ENCODE measurements at regions not wholly inside any gene's neighbourhood (a gene's known extent, or its start where the extent isn't known, plus 50 kb on each side); places are given as distances from the start of the nearest gene placed in this dataset.

DNA sequence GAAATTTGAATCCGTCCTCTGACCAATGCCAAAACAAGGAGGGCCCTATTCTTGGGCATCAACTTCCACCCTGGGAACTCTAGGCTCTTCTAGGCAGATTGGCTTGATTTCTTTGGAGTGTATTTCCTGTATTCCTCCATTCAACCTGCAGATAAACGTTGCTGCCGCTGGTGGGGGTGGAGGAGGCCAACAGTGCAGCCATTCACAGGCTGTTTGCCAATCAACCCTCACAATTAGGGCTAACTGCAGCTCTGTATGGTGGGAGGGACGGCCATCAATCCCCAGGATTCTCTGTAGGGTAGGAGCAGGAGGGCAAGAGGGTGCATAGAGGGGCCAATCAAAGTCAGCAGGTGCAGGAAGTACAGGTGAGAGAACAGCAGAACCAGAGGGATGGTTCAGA, 273.1 kb upstream of the PROX1 start:
- H3K4me1 ChIP-seq (ENCODE audit: insufficient read depth, low read length), result no peaks in the 10 kb centered on the region
- H3K36me3 ChIP-seq (ENCODE audit: insufficient read depth, low read length), result no peaks in the 10 kb centered on the region
- H3K9me3 ChIP-seq (ENCODE audit: low read length), result no peaks in the 10 kb centered on the region
- no peak overlapping the region for H3K4me3 ChIP-seq (ENCODE audit: low read length)
- no peaks in the 10 kb centered on the region for H3K27me3 ChIP-seq (ENCODE audit: insufficient read depth, low read length)
- no peak overlapping the region for H2AFZ ChIP-seq (ENCODE audit: low read depth, low read length)

DNA sequence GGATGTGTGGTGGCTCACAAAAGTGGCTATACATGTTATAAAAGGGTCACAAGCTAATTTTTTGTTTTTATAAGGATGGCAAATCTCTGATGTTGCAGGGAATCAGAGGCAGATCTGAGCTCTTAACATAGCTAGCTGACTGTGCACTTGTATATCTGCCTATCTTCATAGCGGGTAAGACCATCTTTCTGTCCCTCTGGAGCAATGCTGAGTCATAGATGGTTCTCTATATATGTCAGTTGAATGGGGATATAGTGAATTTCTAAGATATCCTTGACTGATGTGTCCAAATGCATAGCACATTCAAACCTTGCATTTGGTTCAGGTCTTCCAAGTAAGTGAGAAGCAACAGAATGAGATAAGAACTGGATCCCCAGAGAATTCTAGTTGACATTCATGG, 272.6 kb upstream of the PROX1 start:
- H3K4me1 ChIP-seq (ENCODE audit: insufficient read depth, low read length), result no peaks in the 10 kb centered on the region
- H3K9me3 ChIP-seq (ENCODE audit: low read length), result no peaks in the 10 kb centered on the region
- H3K36me3 ChIP-seq (ENCODE audit: insufficient read depth, low read length), result no peaks in the 10 kb centered on the region
- H3K4me3 ChIP-seq (ENCODE audit: low read length), result no peak overlapping the region
- H3K27me3 ChIP-seq (ENCODE audit: insufficient read depth, low read length), result no peaks in the 10 kb centered on the region
- H2AFZ ChIP-seq (ENCODE audit: low read depth, low read length), result no peak overlapping the region

DNA sequence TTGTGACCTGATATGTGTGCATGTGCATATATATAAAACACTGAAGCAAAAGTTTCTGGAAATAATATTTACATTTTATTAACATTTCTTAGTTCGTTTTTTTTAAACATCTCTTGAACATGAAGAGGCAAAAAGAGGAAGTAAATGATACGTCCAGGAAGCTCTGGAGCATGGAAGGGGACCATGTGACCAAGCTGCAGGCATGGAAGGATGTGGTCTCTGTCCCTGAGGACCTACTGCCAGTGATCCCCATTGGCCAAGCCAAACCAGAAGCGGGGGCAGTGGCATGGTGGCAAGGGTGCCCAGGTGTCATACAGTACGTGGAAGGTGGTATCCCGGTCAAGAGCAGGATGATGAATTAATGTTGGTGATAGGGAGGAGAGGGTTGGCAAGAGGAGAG, 268.3 kb upstream of the PROX1 start:
- H3K36me3 ChIP-seq (ENCODE audit: insufficient read depth, low read length), result no peaks in the 10 kb centered on the region
- no peak overlapping the region for H2AFZ ChIP-seq (ENCODE audit: low read depth, low read length)
- no peak overlapping the region for H3K4me3 ChIP-seq (ENCODE audit: low read length)
- H3K9me3 ChIP-seq (ENCODE audit: low read length), result no peaks in the 10 kb centered on the region
- no peaks in the 10 kb centered on the region for H3K27me3 ChIP-seq (ENCODE audit: insufficient read depth, low read length)
- no peaks in the 10 kb centered on the region for H3K4me1 ChIP-seq (ENCODE audit: insufficient read depth, low read length)

DNA sequence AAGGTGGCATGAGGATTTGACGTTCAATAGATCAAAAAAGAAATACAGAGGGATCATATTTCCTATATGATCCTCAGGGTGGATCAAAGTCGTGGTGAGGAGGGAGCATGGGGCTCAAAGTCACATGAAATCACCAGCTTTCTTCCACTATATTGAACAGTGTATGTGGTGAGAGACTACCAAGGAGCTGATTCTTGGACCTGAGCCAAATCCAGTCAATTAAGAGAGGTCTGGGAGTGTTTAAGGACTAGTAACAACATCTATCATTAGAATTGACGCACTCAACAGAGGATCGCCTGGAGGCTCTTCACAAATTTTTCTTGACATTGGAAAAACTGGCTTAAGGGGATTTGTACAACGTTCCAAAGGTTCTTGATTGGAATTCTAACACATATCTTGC, 267.7 kb upstream of the PROX1 start:
- no peak overlapping the region for H3K4me3 ChIP-seq (ENCODE audit: low read length)
- no peaks in the 10 kb centered on the region for H3K9me3 ChIP-seq (ENCODE audit: low read length)
- no peak overlapping the region for H2AFZ ChIP-seq (ENCODE audit: low read depth, low read length)
- no peaks in the 10 kb centered on the region for H3K27me3 ChIP-seq (ENCODE audit: insufficient read depth, low read length)
- H3K4me1 ChIP-seq (ENCODE audit: insufficient read depth, low read length), result no peaks in the 10 kb centered on the region
- H3K36me3 ChIP-seq (ENCODE audit: insufficient read depth, low read length), result no peaks in the 10 kb centered on the region

DNA sequence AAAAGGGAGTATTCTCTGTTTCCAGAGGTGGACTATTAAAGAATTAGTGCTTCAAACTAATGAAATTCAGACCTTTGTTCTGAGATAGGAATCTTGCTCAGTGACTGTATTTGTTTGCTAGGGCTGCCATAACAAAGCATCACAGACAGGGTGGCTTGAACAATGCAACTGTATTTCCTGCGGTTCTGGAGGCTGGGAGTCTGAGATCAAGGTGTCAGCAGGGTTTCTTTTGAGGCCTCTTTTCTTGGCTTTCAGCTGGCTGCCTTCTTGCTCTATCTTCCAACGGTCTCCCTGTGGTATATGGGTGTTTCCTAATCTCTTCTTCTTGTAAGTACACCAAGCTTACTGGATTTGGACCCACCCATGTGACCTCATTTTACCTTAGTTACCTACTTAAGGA, 264.6 kb upstream of the PROX1 start:
- Histone ChIP-seq H3K27me3 (ENCODE audit: insufficient read depth, low read length) (no peaks in the 10 kb centered on the region), H3K4me1 (ENCODE audit: insufficient read depth, low read length) (no peaks in the 10 kb centered on the region), H3K4me3 (ENCODE audit: low read length) (no peak overlapping the region), H3K36me3 (ENCODE audit: insufficient read depth, low read length) (no peaks in the 10 kb centered on the region), H3K9me3 (ENCODE audit: low read length) (no peaks in the 10 kb centered on the region), H2AFZ (ENCODE audit: low read depth, low read length) (no peak overlapping the region)

DNA sequence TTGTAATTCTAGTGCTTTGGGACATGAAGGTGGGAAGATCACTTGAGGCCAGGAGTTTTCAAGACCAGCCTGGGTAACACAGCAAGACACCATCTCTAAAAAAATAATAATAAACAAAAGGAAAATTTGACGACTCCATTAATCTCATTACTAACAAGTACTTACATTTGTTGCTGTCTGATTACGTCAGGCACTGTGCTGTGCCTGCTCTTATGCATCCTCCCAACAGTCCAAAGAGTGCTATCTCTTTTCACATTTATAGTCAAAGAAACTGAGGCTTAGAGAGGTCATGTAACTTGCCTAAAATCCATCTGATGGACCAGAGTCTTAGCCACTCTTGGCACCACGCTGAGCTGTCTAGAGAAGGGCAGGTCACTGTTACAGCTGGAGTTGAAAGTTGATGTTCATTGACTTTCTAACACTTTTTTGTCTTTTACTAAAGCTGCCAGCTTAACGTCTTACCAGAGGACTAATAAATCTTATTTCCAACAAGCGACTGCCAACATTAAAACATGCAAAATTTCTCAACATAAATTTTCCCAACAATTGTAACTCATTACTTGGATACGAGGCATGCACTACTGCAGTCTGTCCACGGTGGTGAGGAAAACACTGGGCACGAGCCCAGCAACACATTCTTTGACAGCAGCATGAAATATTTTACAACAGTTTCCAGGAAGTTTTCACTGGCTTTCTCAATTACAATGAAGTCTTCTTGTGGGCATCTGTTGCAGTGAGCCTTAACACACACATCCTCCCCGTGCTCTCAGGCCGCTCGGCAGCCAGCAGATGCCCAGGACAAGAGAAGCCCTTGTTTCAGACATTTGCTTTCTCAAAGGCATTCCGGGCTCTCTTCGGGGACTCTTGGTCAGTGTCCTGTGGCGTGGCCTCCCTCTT, 262.9 kb upstream of the PROX1 start:
- H2AFZ ChIP-seq (ENCODE audit: low read depth, low read length), result no peak overlapping the region
- no peaks in the 10 kb centered on the region for H3K36me3 ChIP-seq (ENCODE audit: insufficient read depth, low read length)
- H3K9me3 ChIP-seq (ENCODE audit: low read length), result no peaks in the 10 kb centered on the region
- H3K4me1 ChIP-seq (ENCODE audit: insufficient read depth, low read length), result no peaks in the 10 kb centered on the region
- no peaks in the 10 kb centered on the region for H3K27me3 ChIP-seq (ENCODE audit: insufficient read depth, low read length)
- H3K4me3 ChIP-seq (ENCODE audit: low read length), result no peak overlapping the region

DNA sequence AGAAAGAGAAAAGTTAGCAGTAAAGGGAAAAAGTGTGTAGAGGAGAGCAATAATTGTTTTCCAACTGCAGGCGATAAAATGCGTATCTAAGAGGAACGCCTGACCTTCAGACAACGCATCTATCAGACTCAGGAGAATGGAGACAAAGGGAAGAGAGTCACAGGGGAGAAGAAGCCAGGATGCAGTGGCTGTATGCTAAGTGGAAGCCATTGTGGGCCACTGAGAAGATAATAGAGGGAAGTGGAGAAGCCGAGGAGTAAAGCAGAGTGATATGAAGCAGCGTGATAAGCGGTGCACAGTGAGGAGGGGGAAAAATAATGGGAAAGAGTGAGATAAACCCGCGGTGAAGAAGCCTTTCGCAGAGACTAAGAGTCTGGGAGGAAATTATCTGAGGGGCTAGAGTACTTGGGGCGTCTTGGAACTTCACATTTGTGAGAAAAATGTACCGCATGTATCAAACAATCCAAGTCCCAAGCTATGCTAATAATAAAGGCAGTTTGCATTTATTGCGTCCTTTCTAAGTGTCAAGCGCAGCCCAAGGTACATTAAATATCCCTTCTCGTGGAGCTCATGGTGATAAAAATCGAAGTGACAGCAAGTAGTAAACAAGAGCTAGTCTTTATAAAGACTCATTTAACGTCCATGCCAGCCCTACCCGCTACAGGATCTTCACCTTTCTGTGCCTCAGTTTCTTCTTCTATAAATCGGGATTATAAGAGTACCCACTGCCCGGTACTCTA, 259.8 kb upstream of the PROX1 start:
- H3K36me3 ChIP-seq (ENCODE audit: insufficient read depth, low read length), result no peaks in the 10 kb centered on the region

DNA sequence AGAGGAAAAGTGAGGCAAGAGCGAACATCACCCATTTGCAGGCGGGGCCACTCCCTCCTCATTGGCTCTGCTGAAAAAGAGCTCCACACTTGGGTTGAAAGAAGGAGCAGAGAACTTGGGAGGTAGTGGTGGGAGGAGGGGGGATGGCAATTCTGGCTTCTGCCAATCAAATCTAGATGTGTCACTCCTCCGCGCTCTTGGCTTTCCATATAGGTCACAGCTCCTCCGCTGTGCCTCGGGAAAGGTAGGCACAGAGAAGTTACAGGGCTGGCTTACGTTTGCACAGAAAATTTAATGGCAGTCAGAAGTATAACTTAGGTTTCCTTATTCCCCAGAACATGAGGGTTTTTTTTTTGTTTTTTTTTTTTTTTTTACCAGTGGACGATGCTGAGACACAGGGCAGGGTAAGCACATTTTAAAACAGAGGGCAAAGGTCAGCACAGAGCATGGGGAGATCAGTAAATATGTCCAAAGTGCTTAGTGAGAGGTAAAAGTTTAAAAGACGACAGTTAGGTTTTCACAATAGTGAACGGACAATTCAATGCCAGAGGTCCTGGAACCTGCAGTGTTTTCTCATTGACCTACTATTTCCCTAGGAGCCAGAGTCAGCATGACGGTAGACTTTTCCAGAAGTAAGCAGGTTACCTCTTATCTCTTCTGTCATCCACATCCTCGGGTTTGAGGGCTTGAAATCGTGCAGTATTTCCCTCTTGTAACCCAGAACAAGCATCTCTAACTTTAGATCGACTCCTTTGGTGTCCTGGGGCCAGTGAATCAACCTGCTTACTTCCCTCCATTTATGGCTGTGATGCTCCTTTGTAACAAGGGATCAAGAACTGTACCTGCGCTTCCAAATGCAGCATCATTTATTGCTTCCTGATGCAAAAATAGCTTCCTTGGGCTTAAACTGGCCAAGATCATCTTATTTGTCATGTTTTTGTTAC, 258.9 kb upstream of the PROX1 start:
- Histone ChIP-seq H3K4me1 (ENCODE audit: insufficient read depth, low read length) (no peaks in the 10 kb centered on the region), H3K9me3 (ENCODE audit: low read length) (no peaks in the 10 kb centered on the region), H3K27me3 (ENCODE audit: insufficient read depth, low read length) (no peaks in the 10 kb centered on the region), H3K36me3 (ENCODE audit: insufficient read depth, low read length) (no peaks in the 10 kb centered on the region), H2AFZ (ENCODE audit: low read depth, low read length) (no peak overlapping the region), H3K4me3 (ENCODE audit: low read length) (no peak overlapping the region)

More for the DNA sequence above, 259.8 kb upstream of the PROX1 start:
- no peak overlapping the region for H3K4me3 ChIP-seq (ENCODE audit: low read length)
- no peak overlapping the region for H2AFZ ChIP-seq (ENCODE audit: low read depth, low read length)
- no peaks in the 10 kb centered on the region for H3K9me3 ChIP-seq (ENCODE audit: low read length)
- no peaks in the 10 kb centered on the region for H3K4me1 ChIP-seq (ENCODE audit: insufficient read depth, low read length)
- no peaks in the 10 kb centered on the region for H3K27me3 ChIP-seq (ENCODE audit: insufficient read depth, low read length)

DNA sequence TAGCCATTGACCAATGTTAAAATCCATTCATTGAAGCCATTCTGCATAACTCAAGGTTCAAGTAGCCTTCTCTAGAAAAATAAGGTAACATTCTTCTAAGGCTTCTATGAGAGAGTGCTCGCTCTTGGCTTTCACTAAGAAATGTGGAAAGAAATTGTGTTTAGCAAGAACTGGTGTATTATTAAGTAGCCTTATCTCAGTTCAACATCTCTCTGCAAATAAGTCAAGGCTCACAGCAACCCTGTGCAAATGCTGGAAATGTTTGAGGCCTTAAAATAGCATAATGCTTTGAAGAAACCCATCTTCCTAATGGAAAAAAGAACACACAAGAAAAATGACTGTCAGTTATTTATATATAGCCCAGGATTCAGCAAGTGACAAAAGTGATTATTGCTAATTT, 254.1 kb upstream of the PROX1 start:
- Histone ChIP-seq H3K9me3 (ENCODE audit: low read length) (no peaks in the 10 kb centered on the region), H3K4me3 (ENCODE audit: low read length) (no peak overlapping the region), H3K4me1 (ENCODE audit: insufficient read depth, low read length) (no peaks in the 10 kb centered on the region), H3K27me3 (ENCODE audit: insufficient read depth, low read length) (no peaks in the 10 kb centered on the region), H2AFZ (ENCODE audit: low read depth, low read length) (no peak overlapping the region), H3K36me3 (ENCODE audit: insufficient read depth, low read length) (no peaks in the 10 kb centered on the region)

DNA sequence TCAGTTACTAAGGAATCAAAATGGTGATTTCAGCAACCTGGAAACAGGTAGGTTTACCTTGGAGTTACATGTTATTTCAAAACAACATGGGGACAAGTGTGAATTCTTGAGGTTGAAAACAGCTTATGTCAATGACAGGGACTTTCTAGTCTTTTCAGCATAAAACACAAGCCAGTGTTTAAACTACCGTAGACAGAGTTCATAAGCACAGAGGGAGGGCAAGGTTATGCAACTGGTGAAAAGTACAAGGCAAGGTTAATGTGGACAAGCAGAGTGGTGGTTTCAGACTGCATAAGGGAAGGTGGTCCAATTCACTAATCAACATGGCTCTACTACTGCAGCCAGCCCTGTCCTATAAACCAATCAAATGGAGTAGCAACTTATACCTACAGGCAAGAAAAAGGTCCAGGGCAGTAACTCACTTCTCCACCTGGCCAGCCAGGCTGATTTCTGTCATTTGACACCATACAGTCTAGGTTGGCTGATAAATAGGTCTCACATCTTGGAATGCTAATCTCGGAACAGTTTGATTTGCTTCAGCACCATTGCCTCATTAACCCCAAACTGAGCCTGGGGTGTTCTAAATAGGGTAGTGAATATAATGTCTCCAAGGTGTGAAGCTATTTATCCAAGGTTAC, 250.3 kb upstream of the PROX1 start:
- no peak overlapping the region for H3K4me3 ChIP-seq (ENCODE audit: low read length)

DNA sequence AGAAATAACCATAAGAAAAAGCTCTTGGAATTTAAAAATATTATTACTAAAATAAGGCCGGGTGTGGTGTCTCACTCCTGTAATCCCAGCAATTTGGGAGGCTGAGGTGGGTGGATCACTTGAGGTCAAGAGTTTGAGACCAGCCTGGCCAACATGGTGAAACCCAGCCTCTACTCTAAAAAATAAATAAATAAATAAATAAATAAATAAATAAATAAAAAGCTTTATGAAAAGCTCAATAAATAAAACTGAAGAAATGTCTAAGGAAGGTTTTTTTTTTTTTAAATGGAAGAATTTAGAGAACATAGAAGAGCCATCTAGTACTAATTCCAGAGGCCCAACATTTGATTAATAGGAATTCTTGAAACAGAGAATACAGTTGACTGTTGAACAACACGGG, 249.1 kb upstream of the PROX1 start:
- no peak overlapping the region for H3K4me3 ChIP-seq (ENCODE audit: low read length)
- no peak overlapping the region for H2AFZ ChIP-seq (ENCODE audit: low read depth, low read length)
- H3K27me3 ChIP-seq (ENCODE audit: insufficient read depth, low read length), result no peaks in the 10 kb centered on the region
- no peaks in the 10 kb centered on the region for H3K4me1 ChIP-seq (ENCODE audit: insufficient read depth, low read length)
- no peaks in the 10 kb centered on the region for H3K36me3 ChIP-seq (ENCODE audit: insufficient read depth, low read length)
- no peaks in the 10 kb centered on the region for H3K9me3 ChIP-seq (ENCODE audit: low read length)

More for the DNA sequence above, 250.3 kb upstream of the PROX1 start:
- Histone ChIP-seq H2AFZ (ENCODE audit: low read depth, low read length) (no peak overlapping the region), H3K9me3 (ENCODE audit: low read length) (no peaks in the 10 kb centered on the region), H3K27me3 (ENCODE audit: insufficient read depth, low read length) (no peaks in the 10 kb centered on the region), H3K36me3 (ENCODE audit: insufficient read depth, low read length) (no peaks in the 10 kb centered on the region), H3K4me1 (ENCODE audit: insufficient read depth, low read length) (no peaks in the 10 kb centered on the region)

DNA sequence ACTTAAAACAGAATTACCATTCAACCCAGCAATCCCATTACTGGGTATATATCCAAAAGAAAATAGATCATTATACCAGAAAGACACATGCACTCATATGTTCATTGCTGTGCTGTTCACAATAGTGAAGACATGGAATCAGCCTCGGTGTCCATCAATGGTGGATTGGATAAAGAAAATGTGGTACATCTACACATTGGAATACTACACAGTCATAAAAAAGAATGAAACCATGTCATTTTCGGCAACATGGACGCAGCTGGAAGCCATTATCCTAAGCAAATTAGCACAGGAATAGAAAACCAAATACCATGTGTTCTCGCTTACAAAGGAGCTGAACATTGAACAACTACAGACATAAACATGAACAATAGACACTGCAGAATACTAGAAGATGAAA, 244.8 kb upstream of the PROX1 start:
- Histone ChIP-seq H2AFZ (ENCODE audit: low read depth, low read length) (no peak overlapping the region), H3K4me1 (ENCODE audit: insufficient read depth, low read length) (no peaks in the 10 kb centered on the region), H3K36me3 (ENCODE audit: insufficient read depth, low read length) (no peaks in the 10 kb centered on the region), H3K27me3 (ENCODE audit: insufficient read depth, low read length) (no peaks in the 10 kb centered on the region), H3K4me3 (ENCODE audit: low read length) (no peak overlapping the region), H3K9me3 (ENCODE audit: low read length) (no peaks in the 10 kb centered on the region)

Data from neuron (in vitro differentiated cells).